GM21619 (cell line): ENCODE measurements at regions not wholly inside any gene's neighbourhood (a gene's known extent, or its start where the extent isn't known, plus 50 kb on each side); places are given as distances from the start of the nearest gene placed in this dataset.

Experiments
- ATAC-seq: cut with Tn5 transposase; IDR thresholded peaks from one replicate; pipeline ENCODE4 v1.9.1; 2021; ENCODE audit not compliant: unreplicated experiment

DNA sequence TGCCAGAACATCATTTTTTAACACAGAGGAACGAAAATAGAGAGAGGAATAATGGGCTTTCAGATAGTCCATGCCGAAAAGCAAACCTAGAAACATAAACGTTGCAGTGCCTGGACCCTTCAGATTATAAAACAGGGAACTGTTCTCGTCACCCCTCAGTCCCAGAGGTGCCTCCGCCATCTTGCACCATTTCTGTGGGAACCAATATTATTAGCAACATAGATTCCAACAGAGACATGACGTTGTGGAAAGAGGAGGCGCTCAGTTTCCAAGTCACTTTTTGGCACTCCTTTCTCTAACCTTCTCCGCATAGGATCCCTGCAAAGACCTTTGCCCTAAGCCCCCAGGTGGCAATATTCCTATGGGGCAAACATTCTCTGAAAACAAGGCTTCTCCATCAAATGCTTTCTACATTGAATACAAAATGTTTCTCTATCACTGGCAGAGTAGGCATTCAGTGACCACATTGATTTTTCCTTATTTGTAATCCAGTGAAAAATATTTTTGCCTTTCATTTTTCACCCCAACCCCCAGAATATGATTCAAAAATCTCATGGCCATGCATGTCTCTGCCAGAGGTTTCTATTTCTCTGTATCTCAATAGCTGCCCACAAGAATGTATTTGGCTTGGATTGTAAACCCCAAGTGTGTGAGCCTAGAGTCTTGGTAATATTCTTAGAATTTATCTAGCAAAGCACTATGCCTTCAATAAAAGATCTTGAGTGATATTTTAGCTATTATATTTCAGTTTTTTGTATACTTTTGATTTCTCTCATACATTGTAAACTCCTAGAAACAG, 500.8 kb upstream of the WWC1 start:
- ATAC-seq = no peak

DNA sequence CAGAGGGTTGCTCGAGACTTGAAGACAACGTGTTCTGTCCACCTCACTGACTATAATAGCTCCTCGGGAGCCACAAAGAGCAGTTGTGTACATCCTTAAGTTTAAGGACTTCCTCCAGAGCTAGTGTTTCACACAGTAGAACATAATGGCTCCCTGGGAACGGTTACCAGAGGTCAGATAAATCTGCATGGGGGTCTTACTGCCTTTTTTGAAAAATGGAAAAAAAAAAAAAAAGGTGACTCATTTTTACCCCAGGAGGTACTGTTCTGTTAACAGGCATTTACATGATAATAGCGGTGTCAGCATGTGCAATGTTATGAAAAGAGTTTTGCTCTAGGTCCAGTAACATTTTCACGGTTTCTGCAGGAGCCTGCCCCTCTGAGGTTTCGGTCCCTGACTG, 498.9 kb upstream of the WWC1 start:
- ATAC-seq = no peak

DNA sequence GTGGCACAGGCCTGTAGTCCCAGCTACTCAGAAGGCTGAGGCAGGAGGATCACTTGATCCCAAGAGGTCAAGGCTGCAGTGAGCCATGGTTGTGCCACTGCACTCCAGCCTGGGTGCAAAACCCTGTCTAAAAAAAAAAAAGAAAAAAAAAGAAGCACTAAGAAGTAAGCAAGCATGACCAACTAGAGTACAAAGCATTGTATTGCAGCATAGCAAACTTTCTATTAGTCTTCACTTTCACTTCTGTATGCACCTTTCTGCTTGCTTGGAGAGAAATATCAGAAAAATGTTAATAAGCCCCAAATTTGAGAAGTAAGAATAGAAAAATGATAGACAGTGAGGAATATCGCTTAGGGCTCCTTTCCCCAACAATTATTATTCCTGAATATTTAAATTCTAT, 497.7 kb upstream of the WWC1 start:
- no peak for ATAC-seq

DNA sequence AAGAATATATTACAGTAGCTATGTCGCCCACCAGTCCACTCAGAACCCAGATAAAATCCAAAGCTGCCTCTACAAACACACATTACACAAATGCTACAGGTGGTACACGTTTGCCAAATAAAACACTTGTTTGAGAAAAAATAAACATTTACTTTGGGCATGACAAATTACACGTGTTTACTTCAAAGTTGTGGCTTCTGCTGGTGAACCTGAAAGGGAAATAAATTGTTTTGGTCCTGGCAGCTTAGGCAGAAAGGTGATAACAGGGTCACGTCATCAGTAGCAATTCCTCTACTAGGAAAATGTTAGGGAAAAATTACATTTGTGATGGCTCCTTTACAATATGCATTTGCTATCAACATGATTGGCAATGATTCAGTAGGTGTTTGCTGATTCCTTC, 497.3 kb upstream of the WWC1 start:
- no peak for ATAC-seq

DNA sequence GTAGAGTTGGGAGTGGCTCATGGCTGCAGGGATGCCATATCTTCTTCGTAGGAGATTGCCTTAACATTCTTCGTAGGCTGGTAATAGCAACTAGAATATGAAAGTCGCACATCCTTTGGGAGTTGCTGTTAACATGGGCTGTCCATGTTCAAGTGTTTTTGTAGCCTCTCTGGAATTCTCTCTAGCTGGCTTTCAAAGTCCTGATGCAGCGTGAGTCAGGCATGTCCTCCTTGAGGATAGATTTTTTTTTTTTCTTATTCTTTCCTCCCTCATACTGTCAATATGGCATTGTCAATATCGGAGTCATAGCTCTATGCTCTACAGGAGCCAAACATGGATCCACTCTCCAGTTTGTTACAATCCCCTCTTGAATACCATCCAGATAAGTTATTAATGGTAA, 494.8 kb upstream of the WWC1 start:
- ATAC-seq = no peak

DNA sequence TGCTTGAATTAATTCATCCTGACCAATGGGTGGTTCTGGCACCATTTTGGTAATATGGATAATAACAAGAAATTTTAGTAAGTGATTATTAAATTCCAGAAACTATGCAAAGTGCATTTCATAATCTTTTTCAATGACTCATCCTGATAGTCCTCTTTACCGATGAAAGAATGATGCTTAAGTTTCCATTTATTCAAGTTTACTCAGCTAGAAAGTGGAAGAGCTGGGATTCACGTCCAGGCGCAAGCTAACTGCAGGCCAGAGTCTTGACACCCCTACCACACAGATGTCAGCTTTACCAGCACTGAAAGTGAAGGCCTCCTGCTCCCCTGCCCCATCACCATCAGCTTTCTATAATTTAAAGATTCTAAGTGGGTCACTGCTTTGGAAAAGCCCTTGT, 493.5 kb upstream of the WWC1 start:
- ATAC-seq = no peak

DNA sequence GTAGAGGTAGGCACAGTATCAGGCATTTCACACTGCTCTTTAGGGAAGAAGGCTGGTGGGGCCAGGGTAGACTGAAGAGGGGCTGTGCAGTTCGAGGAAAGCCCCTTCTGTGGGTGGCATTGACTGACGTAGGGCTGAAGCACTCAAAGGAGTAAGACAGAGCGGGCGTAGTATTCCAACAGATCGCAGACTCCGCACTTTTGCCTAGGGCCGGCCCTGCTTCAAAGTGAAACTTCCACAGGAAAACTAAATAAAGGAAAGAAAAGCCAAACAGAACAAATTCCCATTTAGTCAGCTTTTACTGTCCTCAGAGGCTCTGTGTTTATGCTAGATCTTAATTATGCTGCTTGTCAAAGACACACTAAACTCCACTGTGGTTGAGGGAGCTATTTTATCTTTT, 493.0 kb upstream of the WWC1 start:
- no peak for ATAC-seq

DNA sequence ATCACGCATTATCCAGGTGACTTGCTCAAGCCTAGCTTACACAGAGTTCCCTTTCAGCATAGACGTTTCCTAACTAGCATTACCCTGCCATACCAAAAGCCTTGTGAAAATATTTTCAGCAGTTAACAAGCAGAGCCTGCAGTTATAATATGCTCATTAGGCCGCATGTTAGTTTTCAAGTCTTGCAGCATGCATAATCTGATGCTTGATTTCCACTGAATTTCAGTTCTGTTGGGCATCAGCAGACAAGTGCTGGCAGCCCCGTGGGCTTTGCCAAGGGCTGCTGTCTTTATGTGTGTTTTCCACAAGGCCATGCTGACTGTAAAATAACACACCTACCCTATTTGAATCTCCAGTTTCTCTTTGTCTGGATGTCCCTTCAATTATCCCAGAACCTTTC, 491.0 kb upstream of the WWC1 start:
- no peak for ATAC-seq

DNA sequence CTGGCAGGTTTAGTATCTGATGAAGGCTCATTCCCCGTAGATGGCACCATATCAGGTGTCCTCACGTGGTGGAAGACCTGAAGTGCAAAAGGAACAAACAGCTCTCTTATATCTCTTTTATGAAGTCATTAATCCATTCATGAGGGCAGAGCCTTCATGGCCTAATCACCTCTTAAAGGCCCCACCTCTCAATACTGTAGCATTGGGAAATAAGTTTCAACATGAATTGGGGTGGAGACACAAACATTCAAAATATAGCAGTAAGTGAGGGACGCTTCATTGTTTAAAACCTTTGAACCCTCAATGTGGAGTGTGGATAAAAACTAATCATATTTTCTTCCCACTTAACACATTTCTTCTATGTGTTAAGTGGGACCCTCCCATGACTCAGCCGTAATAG, 489.4 kb upstream of the WWC1 start:
- no peak for ATAC-seq

DNA sequence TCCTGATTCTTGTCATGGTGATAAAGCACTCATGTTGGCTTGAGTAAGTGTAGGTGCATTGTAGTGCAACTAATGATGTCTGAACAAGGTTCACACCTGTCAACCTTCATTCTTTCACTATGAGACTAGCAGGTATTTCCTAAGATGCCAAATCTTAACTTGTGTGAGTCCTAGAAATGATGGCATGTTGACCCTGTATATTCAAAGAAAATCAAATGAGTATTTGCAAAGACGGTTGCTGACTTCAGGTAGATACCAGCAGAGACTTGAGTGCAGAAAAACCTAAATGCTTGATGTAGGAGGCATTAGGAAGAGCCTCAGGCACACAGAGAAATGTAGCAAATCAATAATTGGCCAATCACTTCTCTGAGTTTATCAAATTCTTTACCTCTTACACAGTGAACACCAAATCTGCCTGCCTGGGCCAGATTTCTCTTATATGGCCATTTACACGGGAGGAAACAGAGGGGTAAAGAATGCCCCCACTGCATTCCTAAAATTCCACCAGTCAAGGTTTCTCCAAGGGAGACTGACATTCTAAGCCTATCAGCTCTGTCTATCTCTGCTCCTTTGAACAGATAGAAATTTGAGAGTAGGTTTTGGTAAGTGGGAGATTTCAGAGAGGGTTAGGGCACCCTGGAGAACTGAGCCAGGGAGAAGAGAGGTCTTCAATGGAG, 488.6 kb upstream of the WWC1 start:
- no peak for ATAC-seq

DNA sequence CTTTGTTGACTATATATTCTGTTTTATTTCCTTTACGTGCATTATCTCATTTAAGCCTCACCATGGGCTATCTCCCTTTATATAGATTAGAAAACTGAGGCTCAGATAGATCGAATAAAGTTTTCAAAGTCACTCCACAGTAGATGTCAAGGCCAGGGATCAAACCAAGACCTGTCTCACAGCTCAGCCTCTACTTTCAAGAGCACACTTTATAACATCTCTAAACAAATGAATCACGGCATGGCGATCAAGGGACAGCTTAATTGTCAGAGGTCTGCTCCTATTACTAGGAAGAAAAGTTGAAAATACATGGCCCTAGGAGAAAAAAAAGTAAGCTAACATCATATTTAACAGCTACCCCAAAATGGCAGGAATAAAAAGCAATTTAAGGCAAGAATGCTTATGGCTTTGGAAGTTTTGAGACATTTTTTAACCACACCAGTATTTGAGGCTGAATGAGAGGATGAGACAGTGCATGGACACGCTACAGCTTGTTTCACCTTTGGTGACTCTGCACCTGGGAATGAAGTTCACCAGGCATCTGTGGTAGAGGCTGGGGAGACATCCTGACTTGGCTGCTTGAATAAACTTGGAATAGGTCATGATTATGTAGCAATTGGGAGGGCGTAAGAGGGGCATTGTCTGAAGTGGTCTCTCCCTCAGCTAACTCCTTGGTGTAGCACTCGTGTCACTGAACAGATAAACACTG, 486.8 kb upstream of the WWC1 start:
- ATAC-seq = no peak

DNA sequence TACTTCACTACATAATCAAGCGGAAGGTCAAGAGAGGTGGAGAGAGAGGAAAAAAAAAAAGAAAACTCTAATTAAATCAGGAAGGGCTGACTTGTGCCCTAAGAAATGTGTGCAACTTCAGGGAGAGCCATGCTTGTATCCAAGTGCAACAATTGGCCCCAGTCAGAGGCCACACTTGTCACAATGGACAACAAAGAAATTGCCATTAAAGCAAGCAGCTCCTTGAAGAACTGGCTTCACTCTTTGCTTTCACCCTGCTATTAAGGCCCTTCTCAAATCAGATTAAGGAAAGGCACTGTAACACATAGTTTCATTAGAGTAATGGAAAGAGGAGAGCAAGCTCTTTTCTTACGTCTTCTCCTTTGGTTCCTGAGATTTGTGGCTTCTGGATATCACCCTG, 480.9 kb upstream of the WWC1 start:
- ATAC-seq = no peak

DNA sequence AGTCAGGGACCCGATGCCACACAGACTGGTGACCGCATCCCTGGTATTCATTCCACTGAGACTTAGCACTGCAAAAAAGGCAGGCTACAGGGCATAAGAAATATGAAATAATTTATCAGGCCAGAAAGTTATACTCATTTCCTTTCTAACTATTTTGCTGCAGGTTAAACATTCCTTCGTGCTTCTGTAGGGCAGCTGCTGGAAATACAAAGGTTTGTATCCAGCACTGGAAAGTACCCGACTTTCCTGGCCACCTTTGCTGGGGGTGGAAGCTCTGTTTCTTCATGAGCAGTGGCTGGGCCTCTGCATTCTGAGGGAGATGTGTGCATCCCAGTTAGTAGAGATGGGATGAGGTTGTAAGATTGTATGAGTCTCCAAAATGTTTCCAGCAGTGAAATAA, 478.6 kb upstream of the WWC1 start:
- no peak for ATAC-seq

DNA sequence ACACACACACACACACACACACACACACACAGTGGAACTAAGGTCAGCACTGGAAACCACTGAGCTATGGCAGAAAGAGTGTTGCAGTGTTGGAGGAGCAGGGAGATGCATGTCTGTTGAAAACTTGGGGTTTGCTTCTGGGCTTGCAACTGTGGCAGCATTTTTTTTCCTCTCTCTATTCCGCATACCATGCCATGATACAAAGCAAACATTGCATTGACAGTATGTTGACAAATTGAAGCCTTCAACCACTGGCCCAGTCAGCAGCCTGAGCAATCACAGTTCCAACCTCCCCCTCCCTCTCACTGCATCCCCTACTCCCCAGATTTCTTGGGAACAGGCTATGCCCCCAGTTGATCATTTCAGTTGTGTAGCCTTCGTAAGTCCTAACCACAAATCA, 478.1 kb upstream of the WWC1 start:
- ATAC-seq = no peak

DNA sequence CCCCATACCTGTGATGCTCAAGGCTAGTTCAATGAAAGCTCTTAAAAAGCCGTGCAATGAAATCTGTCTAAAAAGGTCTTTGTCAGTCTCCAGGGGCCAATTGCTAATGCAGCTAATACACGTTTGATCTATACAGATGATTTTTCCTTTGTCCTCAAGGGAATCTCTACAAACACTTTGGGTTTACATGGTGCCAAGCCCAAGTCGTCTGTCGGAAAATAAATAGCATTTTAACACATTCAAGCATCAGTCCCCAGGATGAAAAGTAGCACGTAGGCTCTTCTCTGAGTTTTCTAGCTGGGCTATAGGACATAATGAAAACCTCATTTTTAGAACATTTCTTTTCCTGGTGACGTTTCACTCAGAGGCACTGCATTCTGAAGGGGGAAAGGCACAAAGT, 477.4 kb upstream of the WWC1 start:
- ATAC-seq = no peak

DNA sequence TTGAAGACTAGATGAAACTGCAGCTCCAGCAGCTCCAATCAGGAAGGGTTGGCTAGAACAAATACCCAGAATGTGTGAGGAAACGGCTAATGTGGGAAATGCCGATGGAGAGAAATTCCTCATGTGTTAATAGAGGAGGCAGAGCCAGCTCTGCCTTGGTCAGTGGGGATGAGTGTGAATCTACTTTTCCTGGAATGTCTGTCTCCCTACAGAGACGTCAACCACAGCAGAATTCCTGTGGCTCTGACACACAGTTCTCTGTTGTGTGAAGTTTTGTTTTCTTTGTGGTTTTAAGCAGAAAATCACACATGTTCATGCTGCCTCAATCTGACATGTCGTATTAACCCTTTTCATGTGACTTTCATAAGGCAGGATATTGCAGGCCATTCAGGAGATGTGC, 476.6 kb upstream of the WWC1 start:
- ATAC-seq = no peak

DNA sequence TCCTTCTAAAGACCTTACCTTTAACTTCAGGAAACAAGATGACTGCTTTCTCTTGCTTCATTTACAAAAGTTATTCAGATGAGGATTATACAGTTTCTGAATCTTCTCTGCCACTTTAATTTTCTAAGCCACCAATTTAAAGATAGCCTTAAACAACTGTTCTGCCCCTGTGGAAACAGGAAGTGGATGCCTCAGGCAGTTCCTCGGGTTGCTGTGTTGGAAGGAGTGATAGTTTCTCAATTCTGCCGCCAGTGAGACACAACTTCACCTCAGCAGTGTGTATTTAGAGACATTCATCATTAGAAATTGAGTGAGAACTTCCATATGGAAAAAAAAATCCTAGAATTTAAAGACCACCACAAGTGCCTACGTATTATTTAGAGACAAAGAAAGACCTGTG, 475.1 kb upstream of the WWC1 start:
- ATAC-seq = no peak

DNA sequence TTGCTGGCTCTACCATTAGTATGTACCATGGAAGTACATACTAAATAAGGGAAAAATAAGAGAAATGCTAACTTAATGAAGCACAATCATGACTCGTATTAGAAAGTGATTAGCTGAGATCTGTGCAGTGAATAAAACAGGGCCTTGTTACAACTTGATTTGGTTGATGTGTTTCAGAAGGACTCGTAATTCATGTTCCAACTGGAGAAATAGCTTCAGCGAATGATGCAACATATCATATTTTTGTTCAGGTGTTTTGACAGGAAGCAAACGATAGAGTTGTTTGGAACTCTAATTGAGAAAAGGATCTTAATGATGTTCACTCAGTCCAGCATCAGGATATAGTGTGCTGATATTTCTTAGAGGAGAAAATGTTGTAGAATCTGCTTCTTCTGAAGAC, 474.6 kb upstream of the WWC1 start:
- no peak for ATAC-seq

DNA sequence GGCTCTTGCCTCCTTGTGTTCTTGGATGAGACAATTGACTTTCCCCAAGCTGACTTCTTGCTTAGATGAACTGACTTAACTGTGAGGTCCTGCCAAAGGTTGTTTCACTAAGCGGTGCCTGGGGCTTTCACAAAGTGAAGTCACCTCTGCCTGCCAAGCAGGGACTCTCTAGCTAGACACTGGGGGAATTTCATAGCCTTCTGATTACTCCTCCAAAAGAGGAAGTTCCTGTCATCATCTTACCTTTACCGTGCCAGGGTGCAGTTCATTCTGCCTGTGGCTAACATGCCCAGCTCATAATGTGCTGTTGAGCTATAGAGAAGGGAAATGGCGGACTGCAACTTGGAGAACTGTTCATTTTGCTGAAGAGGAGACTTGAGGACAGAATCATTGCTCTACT, 472.0 kb upstream of the WWC1 start:
- peak; percentile 94 for ATAC-seq

DNA sequence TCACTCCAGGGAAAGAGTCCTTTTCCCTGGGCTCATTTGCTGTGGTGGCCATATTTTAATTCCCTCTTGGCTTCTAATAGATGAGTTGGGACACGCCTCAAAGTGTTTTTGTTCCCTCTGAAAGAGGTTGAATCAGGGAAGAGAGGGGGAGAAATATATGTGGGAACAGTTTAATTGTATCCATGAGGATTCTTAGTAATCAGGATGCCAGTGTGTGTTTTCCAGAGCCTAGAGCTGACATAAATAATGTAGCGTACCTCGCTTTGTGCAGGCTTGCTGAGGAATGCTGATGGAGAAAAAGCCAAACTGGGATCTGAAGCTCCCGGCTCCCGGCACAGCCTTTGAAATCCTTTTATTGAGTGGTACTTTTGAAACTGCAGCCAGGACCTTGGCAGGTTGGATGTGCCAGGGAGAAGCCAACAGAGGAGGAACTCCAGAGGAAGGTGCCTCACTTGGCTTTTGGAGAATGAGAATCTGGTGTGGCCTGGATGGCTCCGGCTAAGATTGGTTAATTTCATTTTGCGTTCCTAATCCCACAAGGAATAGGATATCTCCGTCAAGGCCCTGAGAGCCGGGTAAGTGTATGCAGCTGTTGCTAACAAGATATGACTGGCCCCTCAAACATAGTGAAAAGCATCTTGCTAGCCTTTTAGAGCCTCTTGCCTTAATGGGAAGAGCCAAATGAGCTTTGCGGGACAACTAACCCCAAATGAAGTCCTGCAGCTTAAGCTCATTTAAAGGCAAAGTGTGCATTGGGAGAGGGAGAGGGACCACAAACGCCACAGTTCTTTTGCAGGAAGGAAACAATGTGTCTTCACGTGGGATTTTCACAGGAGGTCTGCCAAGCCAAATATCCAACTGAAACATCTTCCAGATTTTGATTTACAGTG, 471.1 kb upstream of the WWC1 start:
- no peak for ATAC-seq

DNA sequence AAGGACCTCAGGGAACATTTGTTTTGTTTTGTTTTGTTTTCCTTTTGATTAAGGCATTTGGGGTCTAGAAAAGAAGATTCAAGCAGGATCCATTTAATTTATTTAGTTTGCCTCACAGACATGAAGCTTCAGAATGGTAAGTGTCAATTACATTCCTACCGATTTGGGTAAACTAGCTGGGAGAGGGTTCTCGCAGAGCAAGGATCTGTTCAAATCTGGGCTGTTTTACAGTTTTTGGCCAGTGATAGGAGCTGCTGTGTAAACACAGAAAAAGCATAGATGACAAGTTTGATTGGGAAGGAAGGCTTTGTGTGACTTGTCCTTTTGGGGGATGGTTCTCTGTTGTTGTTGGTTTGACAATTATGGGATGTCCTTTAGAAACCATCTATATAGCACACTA, 470.3 kb upstream of the WWC1 start:
- ATAC-seq = no peak
